ENCODE measurements at regions not wholly inside any gene's neighbourhood (a gene's known extent, or its start where the extent isn't known, plus 50 kb on each side); places are given as distances from the start of the nearest gene placed in this dataset.
"Not testable (repeated sequence)": the region's sequence is repeated elsewhere in the genome, so short reads cannot be mapped to it uniquely, and the experiment has no call there.

- Histone ChIP-seq H3K27me3 (ENCODE audit: low read length) (no peaks in the 10 kb centered on the region), H3K79me2 (ENCODE audit: low read length) (peaks cover 52% of the 10 kb centered on the region), H3K4me2 (ENCODE audit: low read length) (peak overlapping the region; percentile 19; the same call in 1 of the 2 replicates), H3K4me3 (ENCODE audit: low read length) (no peak overlapping the region), H3K9me3 (ENCODE audit: low read length) (no peaks in the 10 kb centered on the region), H2AFZ (ENCODE audit: low read length) (no peak overlapping the region), H3K9ac (ENCODE audit: low read length) (no peak overlapping the region), H3K9me2 (replicated peaks; ENCODE audit: low read length) (no peaks in the 10 kb centered on the region), H3K36me3 (ENCODE audit: low read depth, low read length) (no peaks in the 10 kb centered on the region), H3F3A (ENCODE audit: low read length, unreplicated experiment) (no peaks in the 10 kb centered on the region), H4K20me1 (ENCODE audit: low read length) (no peaks in the 10 kb centered on the region; the same call in 1 of the 2 replicates), H3K27ac (ENCODE audit: low read length) (no peak overlapping the region), H3K4me1 (ENCODE audit: insufficient read depth, low read length) (peaks cover 6% of the 10 kb centered on the region)
- DNase-seq (peak; percentile 67), ATAC-seq (peak; percentile 95)
- BruUV-seq (replicated peaks): no TSS peak
- intact Hi-C loops (cut with micrococcal nuclease): no loop called here
- CTCF ChIA-PET: interaction anchor here (1.4 kb wide), 1 partner anchor 27 kb away, joined by 15 read pairs; a partner anchor contains a TSS
- TF ChIP-seq EZH2 (IDR thresholded peaks at IDR 0.05; ENCODE audit: low read length, unreplicated experiment) (no peak), CTCF (conservative IDR thresholded peaks at IDR 0.05; ENCODE audit: low read depth, low read length) (no peak), EZH2phosphoT487 (IDR thresholded peaks at IDR 0.05; ENCODE audit: borderline replicate concordance, low read length) (no peak)
- POLR2A ChIA-PET (ENCODE audit: unreplicated experiment): interaction anchor here (0.6 kb wide), 2 partner anchors 35 to 60 kb away, joined by 4 to 13 read pairs; no protein-coding TSS in a partner anchor
Observed at GRCh38 chr18:46199515-46200147, 95.4 kb downstream of the HAUS1 start.

DNA sequence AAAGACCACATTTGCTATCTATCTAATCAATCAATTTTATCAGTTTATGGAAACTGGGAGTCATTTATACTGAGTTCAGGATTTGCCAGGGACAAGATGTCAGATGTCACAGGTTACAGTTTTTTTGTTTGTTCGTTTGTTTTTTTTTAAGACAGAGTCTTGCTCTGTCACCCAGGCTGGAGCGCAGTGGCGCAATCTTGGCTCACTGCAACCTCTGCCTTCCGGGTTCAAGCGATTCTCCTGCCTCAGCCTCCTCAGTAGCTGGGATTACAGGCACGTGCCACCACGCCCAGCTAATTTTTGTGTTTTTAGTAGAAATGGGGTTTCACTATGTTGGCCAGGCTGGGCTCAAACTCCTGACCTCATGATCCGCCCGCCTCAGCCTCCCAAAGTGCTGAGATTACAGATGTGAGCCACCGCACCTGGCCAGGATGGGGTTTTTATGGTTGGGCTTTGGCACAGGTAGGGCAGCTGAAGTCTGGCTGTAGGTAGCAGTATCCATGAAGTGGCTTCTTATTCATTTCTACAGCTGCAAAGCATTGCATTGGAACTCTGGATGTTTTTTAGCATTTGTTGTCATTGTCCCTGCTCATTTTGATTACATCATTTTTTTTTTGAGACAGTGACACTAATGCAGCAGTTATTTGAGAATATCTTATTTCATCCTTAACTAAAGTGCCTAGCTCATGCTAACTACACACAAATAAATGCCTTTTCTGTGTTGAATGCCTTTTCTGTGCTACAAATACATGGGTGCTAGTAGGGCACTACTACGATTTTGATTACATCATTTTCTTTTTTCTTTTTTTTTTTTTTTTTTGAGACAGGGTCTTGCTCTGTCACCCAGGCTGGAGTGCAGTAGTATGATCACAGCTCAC is 96.2 kb downstream of the HAUS1 start:
- Histone ChIP-seq H3K4me2 (ENCODE audit: low read length) (0 out of 2 replicates have a peak overlapping the region, but pooled peaks have one; percentile 19), H3K79me2 (ENCODE audit: low read length) (peaks cover 57% of the 10 kb centered on the region)
- DNase-seq; H3K9ac ChIP-seq (ENCODE audit: low read length); H2AFZ ChIP-seq (ENCODE audit: low read length); intact Hi-C loops (cut with micrococcal nuclease); H3K27ac ChIP-seq (ENCODE audit: low read length); H3K9me2 ChIP-seq (replicated peaks; ENCODE audit: low read length); H3K36me3 ChIP-seq (ENCODE audit: low read depth, low read length); H3K27me3 ChIP-seq (ENCODE audit: low read length); H3K4me1 ChIP-seq (ENCODE audit: insufficient read depth, low read length); H3K4me3 ChIP-seq (ENCODE audit: low read length); POLR2A ChIA-PET (ENCODE audit: unreplicated experiment); BruUV-seq (replicated peaks); H3F3A ChIP-seq (ENCODE audit: low read length, unreplicated experiment); H3K9me3 ChIP-seq (ENCODE audit: low read length); ATAC-seq; H4K20me1 ChIP-seq (ENCODE audit: low read length): not testable (repeated sequence)
- CTCF ChIA-PET: interaction anchor here (0.7 to 1.4 kb wide), 2 partner anchors 27 kb away, joined by 3 to 15 read pairs; a partner anchor contains a TSS

DNA sequence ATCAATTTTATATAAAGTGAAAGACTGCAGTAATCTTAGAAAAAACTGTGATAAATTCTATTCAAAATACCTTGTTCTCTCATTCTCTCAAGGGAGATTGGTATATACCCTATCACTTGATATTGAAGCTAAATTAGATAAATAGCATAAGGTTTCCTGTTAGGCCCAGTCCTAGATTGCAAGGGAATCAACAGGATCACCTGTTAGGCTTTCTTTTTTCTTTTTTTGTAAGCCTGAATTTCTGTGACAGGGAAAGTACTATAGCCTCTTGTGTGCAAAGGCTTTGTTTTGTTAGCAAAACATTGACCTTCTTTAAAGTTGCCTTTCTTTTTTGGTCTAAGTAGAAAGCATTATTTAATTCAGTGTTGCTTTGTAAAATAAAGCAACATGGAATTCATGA is 100.0 kb downstream of the HAUS1 start:
- Histone ChIP-seq H3K4me3 (ENCODE audit: low read length) (no peak overlapping the region), H3K36me3 (ENCODE audit: low read depth, low read length) (no peaks in the 10 kb centered on the region), H3K4me2 (ENCODE audit: low read length) (no peak overlapping the region), H3F3A (ENCODE audit: low read length, unreplicated experiment) (no peaks in the 10 kb centered on the region), H3K79me2 (ENCODE audit: low read length) (peaks cover 64% of the 10 kb centered on the region), H3K9ac (ENCODE audit: low read length) (no peak overlapping the region), H3K9me2 (replicated peaks; ENCODE audit: low read length) (no peaks in the 10 kb centered on the region), H2AFZ (ENCODE audit: low read length) (no peak overlapping the region), H4K20me1 (ENCODE audit: low read length) (no peaks in the 10 kb centered on the region; the same call in 1 of the 2 replicates), H3K9me3 (ENCODE audit: low read length) (no peaks in the 10 kb centered on the region), H3K27ac (ENCODE audit: low read length) (no peak overlapping the region), H3K4me1 (ENCODE audit: insufficient read depth, low read length) (peaks cover 6% of the 10 kb centered on the region), H3K27me3 (ENCODE audit: low read length) (no peaks in the 10 kb centered on the region)
- intact Hi-C loops (cut with micrococcal nuclease): no loop called here
- ChIA-PET POLR2A (ENCODE audit: unreplicated experiment) (no interaction called here), CTCF (no interaction called here)
- TF ChIP-seq CTCF (conservative IDR thresholded peaks at IDR 0.05; ENCODE audit: low read depth, low read length) (no peak), EZH2phosphoT487 (IDR thresholded peaks at IDR 0.05; ENCODE audit: borderline replicate concordance, low read length) (no peak), EZH2 (IDR thresholded peaks at IDR 0.05; ENCODE audit: low read length, unreplicated experiment) (no peak)
- ATAC-seq: no peak
- no peak for DNase-seq
- no TSS peak for BruUV-seq (replicated peaks)
